Hepatic stellate cell (primary cell): ENCODE measurements at regions not wholly inside any gene's neighbourhood (a gene's known extent, or its start where the extent isn't known, plus 50 kb on each side); places are given as distances from the start of the nearest gene placed in this dataset.

Experiments
- DNase-seq: peaks from one replicate; pipeline ENCODE4 v3.0.0; 2011; ENCODE audit warnings: low spot score

GRCh38 chr22:47270463-47271135 is 508.1 kb downstream of the TBC1D22A start:
- DNase-seq: no peak

DNA sequence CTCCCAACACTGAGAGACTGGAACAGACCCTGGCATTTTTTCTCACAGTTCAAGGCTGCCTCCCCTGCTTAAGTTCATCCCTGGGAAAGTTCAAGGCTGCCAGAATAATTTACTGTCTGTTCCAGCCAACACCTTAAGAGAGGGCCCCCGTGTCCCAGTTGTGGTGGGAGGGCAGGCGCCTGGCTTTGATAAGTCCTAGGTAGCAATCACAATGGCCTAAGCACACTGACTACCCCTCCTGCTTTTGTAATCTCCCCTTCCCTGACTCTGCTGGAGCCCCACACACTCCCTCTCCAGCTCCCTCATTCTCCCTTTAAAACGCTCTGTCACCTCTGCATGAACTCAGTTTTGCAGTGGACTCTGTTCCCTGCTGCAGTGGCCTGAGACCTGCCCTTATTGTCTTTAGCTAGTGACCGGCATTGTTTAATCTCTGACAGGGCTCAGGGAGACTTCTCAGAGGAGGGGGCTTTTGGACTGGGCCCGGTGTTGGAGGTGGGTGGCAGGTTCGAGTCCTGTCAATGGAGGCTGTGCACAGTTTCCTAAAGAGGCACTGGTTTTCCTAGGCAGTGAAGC is 507.2 kb downstream of the TBC1D22A start:
- no peak for DNase-seq

DNA sequence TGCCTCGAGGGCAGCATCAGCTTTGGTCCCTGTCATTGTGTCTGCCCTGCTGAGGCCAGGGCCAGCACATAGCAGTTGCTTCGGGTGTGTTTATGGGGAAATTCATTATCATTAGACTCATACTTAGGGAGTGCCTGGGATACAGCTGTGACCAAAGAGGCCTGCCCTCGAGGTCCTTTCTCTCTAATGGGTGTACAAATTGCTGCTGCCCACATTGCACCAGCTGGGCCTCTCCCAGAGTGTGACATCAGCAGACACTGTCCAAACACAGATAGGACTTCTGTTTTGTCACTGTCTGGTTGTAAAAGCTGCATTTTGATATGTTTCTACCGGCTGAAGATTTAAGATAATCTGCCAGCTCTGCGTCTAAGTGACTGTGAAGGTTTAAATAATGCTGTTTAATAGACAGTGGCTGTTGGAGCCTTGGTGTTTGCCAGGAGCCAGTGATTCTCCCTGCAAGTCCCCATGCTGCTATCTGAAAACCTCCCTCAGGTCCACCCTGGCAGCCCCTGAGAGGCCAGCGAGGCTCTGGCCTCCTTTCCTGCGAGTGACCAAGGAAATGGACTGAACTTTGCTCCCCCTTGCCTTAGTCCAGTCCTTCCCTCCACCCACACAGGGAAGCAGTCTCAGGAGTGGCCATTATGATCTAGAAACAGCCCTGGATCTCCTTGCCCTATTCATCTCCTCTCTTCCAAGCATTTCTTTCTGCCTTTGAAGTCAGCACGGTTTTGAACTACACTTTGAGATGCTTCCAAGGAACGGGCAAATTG is 505.2 kb downstream of the TBC1D22A start:
- DNase-seq: no peak

- DNase-seq: no peak
Observed at GRCh38 chr22:47266329-47266728, 503.9 kb downstream of the TBC1D22A start.

- DNase-seq: no peak
Observed at GRCh38 chr22:47260551-47260950, 498.1 kb downstream of the TBC1D22A start.

DNA sequence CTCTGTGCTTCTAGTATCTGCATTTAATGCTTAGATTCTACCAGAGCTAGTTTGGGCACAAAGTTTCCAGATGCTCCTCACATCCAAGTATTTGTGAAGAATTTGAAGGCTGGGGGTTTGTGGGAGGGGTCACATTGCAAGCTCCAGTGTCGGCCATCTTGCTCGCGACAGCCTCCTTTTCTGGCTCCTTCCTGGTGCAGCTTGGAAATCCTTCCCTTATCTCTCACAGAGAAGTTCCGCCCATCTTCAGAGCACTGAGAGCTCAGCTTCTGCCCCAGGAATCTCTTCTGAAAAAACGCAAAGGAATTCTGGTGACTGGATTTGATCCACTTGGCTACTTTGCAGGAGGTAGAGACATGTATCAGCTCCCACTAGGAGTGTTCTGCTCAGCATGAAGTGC is 497.5 kb downstream of the TBC1D22A start:
- no peak for DNase-seq

DNA sequence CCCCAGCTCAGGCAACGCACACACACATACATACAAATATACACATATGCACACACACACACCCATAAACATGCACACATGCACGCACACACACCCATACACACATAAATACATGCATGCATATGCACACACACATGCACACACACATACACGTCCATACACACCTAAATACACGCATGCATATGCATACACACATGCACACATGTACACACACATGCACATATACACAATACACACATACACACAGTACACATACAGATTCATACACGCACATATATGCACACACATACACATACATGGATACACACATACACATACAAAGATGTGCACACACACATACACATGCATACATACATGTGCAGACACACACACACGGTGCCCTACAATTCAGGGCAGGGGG is 496.6 kb downstream of the TBC1D22A start:
- no peak for DNase-seq

DNA sequence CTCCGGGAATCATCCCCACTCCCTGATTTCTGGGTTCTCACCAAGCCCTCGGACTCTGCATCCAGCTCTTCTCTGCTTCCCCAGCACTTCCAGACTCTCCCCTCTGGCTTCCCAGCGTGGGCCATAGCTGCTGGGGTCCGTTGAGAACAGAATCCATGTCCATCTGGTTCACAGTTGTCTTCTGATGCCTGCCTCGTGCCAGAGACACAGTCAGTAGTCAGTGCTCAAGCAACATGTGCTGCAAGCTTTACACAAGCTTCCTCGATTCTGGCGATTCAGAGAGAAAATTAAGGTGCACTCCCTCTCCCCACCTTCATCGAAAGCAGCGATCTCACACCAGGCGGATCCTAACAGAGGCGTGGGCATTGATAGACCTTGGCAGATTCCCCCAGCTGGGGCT is 495.5 kb downstream of the TBC1D22A start:
- DNase-seq: no peak

DNA sequence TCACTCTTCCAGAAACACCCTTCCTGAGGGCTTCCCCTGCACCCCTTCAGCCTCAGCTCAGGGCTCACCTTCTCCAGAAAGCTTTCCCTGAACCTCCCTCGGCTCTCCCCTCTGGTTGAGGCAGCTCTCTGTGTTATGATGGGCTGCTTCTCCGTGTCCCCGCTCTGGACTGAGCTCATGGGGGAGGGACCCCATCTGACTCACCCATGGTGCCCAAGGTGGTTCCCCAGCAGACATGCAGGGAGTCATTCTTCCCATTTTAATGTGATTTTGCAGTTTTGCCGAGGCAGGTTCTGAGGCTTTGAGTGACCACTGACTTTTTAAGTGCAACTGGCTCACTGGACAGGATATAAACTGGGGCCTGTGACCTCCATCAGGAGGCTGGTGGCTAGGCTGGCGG is 495.1 kb downstream of the TBC1D22A start:
- DNase-seq: no peak

- DNase-seq: no peak
Observed at GRCh38 chr22:47251911-47252310, 489.5 kb downstream of the TBC1D22A start.

- DNase-seq: no peak
Observed at GRCh38 chr22:47250995-47251765, 488.7 kb downstream of the TBC1D22A start.

DNA sequence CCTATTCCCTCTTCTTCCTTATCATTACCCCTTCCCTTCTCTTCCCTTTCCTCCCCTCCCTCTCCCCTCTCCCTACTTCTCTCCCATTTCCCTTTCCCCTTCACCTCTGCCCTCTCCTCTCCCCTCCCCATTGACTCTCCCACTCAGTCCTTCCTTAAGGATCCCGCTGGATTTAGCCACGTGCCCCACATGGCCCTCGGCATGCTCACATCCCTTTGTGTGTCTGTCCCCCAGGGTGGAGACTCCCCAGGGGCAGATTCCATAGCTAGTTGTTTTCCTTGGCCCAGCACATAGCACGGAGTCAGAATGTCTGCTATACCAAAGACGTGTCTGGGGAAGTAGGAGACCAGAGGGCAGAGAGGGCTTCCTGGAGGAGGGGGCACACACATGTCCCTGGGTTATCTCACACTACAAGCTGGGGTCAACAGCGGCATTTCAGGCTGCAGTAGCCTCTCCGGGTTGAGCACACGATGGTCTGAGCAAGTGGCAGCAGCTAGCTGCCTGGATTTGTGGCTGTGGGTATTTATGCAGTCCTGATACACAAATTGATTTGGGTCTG is 487.0 kb downstream of the TBC1D22A start:
- no peak for DNase-seq

DNA sequence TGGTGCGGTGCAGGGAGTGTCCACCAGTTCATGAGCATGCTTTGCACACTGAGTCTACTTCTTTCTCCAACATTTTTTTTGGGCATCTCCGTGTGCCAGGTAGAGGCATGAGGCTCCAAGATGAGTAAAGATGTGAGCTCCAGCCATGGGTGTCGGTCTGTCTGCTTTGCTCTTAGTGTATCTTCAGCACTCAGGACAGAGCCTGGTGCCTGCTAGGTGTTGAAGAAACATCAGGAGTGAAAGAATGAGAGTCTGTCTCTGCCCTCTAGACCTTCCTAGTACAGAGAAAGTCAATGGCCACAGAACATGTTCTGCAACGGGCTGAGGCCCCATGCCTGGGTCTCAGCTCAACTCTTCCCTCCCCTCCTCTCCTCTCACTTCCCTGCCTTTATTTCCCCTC is 486.5 kb downstream of the TBC1D22A start:
- no peak for DNase-seq

DNA sequence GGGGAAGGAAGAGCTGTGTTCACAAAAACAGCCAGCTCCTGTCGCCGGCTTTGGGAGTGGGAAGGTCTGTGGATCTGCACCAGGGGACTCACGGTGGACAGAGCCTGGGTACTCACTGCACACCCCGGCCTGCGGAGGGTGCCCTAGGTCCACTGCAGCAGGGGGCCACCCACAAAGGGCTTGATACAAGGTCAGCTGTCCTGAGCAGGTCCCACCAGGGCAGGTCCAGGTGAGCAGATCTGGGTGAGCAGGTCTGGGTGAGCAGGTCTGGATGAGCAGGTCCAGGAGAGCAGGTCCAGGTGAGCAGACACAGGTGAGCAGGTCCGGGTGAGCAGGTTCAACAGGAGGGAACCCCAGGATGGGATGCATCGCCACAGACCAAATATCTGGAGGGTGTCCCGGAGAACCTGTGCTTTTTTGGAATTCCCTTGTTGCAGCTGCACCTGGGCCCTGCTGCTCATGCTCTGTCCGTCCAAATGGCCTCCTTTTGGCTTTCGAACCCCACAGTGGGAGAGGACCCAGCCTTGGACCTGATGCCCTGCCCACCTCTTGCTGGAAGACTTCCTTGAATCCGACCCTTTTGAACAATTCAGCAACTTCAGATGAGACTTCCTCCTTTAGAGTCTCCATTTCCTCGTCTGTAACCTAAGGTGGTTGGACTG is 485.3 kb downstream of the TBC1D22A start:
- no peak for DNase-seq

DNA sequence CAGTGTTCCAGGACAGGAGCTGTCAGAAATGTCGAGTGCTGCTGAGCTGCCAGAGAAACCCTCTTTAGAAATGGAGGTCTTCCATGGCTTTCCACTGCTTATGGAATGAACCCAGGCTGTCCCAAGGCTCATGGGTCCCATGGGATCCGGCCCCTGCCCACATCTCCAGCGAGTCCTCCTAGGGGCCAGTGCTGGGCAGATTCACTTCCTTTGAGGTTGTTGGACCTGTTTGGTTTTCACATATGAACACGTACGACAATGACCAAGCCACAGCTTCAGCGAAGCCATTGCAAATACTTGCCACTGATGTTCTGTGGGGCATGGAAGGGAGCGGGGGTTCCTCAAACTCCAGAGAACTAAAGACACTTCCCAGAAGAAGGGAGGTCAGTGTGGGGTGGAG is 483.3 kb downstream of the TBC1D22A start:
- DNase-seq: no peak

DNA sequence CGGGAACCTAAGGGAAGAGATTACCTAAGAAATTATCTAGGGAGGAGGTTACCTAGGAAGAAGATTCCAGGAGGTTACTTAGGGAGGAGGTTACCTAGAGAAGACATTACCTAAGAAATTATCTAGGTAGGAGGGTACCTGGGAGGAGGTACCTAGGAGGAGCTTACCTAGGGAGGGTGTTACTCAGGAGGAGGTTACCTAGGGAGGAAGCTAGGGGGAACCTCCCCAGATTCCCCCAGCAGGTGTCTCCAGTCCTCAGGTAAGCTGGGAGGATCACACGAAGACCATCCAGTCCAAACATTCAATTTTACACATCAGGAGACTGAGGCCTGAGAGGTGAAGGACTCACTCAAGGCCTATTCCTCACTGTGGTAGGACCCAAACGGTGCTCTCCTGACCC is 482.8 kb downstream of the TBC1D22A start:
- no peak for DNase-seq

DNA sequence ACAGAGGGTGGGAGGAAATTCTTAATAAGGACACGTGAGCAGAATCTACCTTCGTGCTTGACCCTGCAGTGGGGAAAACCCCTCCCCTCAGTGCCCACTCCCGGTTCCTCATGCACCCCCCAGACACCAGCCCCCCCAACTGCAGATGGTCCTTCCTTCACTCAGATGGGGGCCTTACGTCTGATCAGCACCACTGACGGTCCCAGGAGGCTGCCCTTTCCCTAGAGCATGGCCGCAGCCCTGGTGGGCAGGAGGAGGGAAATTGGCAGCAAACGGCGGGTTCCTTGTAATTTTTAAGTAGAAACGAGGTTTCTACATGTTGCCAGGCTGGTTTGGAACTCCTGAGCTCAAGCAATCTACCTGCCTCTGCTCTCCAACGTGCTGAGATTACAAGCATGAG is 477.7 kb downstream of the TBC1D22A start:
- no peak for DNase-seq

GRCh38 chr22:47239474-47239860 is 477.0 kb downstream of the TBC1D22A start:
- no peak for DNase-seq

DNA sequence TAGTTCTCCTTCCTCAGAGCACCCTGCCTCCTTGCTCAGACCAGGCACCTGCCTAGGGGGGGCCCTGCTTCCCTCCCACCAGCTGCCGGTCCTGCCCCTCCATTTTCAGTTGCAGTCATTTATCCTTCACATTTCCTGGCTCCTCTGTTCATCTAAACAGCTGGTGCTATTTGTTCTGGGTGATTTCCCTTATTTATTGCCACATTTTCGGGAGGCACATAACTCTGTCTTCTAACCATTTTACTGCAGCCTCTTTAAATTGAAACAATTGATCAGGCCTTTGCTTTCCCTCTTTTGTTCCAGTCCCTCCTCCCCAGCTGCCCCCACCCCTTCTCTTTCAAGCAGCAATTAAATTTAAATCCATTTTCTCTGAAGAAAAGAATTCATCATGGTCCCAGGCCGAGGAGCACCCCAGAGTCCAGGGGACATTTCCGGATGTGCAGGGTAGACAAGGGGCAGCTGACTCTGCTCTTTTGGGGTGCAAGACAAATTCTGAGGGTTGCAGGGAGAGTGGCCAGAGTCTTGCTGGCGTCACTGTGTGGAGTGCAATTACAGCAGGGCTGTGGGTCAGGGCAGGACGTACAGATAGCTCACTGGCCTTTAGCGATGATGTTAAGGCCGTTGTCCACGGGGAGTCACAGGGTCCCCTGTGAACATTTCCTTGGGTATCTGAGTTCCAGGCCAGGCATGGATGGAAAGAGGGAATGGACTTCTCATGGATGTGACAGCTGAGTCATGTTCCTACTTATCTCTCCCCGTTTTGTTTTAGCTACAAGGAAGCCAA is 476.4 kb downstream of the TBC1D22A start:
- no peak for DNase-seq

DNA sequence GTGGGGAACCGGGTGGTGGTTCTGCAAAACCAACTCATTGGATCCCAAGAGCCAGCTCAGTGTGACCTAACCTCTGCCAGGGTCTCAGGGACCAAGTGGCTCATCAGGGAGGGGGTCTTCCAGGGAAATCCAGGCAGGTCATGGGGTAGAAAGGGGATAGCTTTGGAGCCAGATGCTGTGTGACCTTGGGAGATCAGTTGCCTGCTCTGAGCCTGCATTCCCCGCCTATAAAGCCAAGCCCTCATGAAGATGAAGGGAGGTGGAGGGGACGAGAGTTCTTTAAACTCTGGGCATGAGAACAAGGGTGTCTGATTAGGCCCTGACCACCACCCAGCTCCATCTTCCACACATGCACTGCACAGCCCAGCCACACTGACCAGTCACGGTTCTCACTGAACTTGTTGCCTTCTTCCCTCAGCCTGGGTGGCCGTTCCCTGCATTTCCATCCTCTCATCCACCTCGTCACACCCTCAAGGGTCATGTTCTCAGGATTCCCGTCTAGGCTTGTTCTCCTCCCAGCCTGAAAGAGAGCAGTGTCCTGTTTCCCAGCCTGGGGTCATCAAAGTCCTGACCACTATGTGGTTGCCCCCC is 475.5 kb downstream of the TBC1D22A start:
- no peak for DNase-seq

DNA sequence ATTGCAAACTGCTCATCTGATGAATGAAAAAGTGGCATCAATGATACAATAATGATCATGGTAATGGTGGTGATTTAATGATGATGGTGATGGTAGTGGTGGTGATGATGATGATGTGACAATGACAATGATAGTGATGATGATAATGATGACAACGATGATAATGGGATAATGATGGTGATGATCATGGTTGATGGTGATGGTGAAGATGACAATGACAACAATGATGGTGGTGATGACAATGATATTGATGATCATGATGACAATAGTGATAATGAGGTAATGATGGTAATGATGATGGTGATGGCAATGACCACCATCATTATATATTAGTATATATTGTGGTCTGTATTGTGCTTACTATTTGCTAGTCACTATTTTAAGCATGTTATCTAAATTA is 474.3 kb downstream of the TBC1D22A start:
- no peak for DNase-seq
